Activated T-cell treated with anti-CD3 and anti-CD28 coated beads, Interleukin-2, amount 50 U/mL, for 24 hours (primary cell): ENCODE measurements at regions not wholly inside any gene's neighbourhood (a gene's known extent, or its start where the extent isn't known, plus 50 kb on each side); places are given as distances from the start of the nearest gene placed in this dataset.

Experiments
- DNase-seq: peaks from one replicate; pipeline ENCODE4 v3.0.0-alpha.2; 2020
- H3K27ac Mint-ChIP-seq: 2 replicates; pipeline ENCODE4 v1.8.0; 2020; ENCODE audit warnings: mild to moderate bottlenecking, mixed read lengths
- H3K27me3 Mint-ChIP-seq: 2 replicates; pipeline ENCODE4 v1.8.0; 2020; ENCODE audit warnings: mixed read lengths
- H3K36me3 Mint-ChIP-seq: 2 replicates; pipeline ENCODE4 v1.8.0; 2020; ENCODE audit warnings: low read depth, mixed read lengths
- H3K4me1 Mint-ChIP-seq: 2 replicates; pipeline ENCODE4 v1.8.0; 2020; ENCODE audit warnings: low read depth, mixed read lengths
- H3K4me3 Mint-ChIP-seq: 2 replicates; pipeline ENCODE4 v1.8.0; 2020; ENCODE audit warnings: mild to moderate bottlenecking, moderate library complexity, mixed read lengths
- H3K9me3 Mint-ChIP-seq: 2 replicates; pipeline ENCODE4 v1.8.0; 2020; ENCODE audit warnings: mixed read lengths

GRCh38 chr6:105620878-105621277 is 218.0 kb upstream of the PREP start:
- Mint-ChIP-seq H3K9me3 (no peaks in the 10 kb centered on the region), H3K27me3 (peaks cover 20% of the 10 kb centered on the region), H3K36me3 (no peaks in the 10 kb centered on the region), H3K4me1 (peaks cover 13% of the 10 kb centered on the region), H3K4me3 (no peak overlapping the region), H3K27ac (peak overlapping the region; percentile 86)
- no peak for DNase-seq

- peaks cover 13% of the 10 kb centered on the region for H3K4me1 Mint-ChIP-seq
- H3K9me3 Mint-ChIP-seq = peaks cover 4% of the 10 kb centered on the region
- H3K36me3 Mint-ChIP-seq = no peaks in the 10 kb centered on the region
- H3K27ac Mint-ChIP-seq = peak overlapping the region; percentile 86
- peaks cover 20% of the 10 kb centered on the region for H3K27me3 Mint-ChIP-seq
- no peak for DNase-seq
- no peak overlapping the region for H3K4me3 Mint-ChIP-seq
These were observed 217.3 kb upstream of the PREP start for GRCh38 chr6:105619971-105620741.

DNA sequence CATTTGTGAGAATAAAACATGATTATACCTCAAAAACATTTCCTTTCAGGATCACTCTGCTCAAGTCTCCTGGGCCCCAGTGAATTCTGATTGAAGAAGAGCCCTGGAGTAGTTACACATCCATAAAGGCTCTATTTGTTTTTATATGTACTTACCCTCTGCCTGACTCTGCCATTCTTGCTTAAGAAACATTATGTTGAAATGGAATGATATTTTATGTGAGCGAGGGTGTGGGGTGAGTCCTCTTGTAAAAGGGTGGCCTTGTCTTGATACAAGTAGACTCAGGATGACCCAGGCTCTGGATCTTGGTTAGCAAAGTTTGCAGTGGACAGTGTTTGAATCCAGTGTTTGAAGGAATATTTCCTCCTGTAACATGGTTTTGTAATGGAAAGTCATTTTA is 215.4 kb upstream of the PREP start:
- Mint-ChIP-seq H3K27me3 (peaks cover 10% of the 10 kb centered on the region), H3K9me3 (peaks cover 8% of the 10 kb centered on the region), H3K4me1 (peaks cover 13% of the 10 kb centered on the region), H3K4me3 (no peak overlapping the region), H3K27ac (no peak overlapping the region), H3K36me3 (no peaks in the 10 kb centered on the region)
- no peak for DNase-seq

- no peak for DNase-seq
- peaks cover 8% of the 10 kb centered on the region for H3K9me3 Mint-ChIP-seq
- peaks cover 12% of the 10 kb centered on the region for H3K4me1 Mint-ChIP-seq
- no peak overlapping the region for H3K27ac Mint-ChIP-seq
- no peak overlapping the region for H3K4me3 Mint-ChIP-seq
- H3K36me3 Mint-ChIP-seq = no peaks in the 10 kb centered on the region
- H3K27me3 Mint-ChIP-seq = peaks cover 16% of the 10 kb centered on the region
These were observed 213.6 kb upstream of the PREP start for GRCh38 chr6:105616521-105616920.

DNA sequence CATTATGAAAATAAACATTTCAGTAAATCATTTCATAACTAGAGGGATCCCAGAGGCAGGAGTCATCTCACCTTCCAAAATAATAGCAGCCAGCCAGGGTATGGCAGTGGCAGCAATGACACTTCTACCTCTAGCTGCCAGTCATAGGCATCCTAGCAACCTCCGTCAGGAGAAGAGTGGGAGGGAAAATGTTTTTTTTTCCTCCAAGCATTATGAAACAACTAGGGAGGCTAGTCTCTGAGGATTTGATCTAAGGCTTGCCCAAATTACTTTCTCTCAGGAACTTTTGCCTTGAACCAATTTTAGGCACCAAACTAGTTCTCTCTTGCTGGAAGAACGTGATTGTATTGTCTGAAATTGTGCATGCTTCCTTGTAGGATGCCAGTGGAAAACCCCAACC is 208.7 kb upstream of the PREP start:
- Mint-ChIP-seq H3K4me1 (peaks cover 6% of the 10 kb centered on the region), H3K36me3 (no peaks in the 10 kb centered on the region), H3K9me3 (peaks cover 8% of the 10 kb centered on the region), H3K27ac (no peak overlapping the region), H3K4me3 (no peak overlapping the region), H3K27me3 (peaks cover 21% of the 10 kb centered on the region)
- no peak for DNase-seq

DNA sequence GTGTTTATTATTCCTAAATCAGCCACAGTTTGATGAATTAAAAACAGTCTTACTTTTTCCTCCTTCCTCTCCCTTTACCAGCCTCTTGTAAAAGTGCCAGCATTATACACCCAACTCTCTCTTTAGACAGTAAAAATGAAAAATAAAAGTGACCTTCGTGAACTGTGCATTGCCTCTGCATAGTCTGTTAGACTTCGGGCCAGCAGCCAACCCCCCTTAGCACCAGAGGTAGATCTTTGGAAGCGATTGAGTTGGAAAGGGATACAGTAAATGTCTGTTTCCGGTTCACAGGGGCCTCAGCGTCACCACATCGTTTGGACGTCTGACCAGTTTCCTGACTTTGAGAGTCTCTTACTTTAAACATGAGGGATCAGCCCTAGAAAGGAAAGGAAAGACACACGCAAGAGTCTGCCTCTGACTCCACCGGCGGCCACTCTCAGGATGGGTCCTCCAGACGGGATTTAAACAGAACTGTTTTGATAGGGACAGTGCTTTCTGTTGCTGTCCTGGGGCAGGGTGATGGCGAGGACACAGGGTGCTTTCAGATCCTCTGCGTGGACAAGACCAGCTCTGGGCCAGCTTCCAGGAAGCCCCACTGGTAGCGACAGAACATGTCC is 206.6 kb upstream of the PREP start:
- H3K4me3 Mint-ChIP-seq = no peak overlapping the region
- H3K27ac Mint-ChIP-seq = no peak overlapping the region
- DNase-seq = no peak
- H3K36me3 Mint-ChIP-seq = no peaks in the 10 kb centered on the region
- peaks cover 6% of the 10 kb centered on the region for H3K4me1 Mint-ChIP-seq
- H3K9me3 Mint-ChIP-seq = no peaks in the 10 kb centered on the region
- H3K27me3 Mint-ChIP-seq = peaks cover 23% of the 10 kb centered on the region

GRCh38 chr6:105608711-105609374 is 206.0 kb upstream of the PREP start:
- Mint-ChIP-seq H3K4me3 (no peak overlapping the region), H3K27me3 (peaks cover 27% of the 10 kb centered on the region), H3K27ac (no peak overlapping the region), H3K4me1 (peaks cover 6% of the 10 kb centered on the region), H3K9me3 (no peaks in the 10 kb centered on the region), H3K36me3 (no peaks in the 10 kb centered on the region)
- DNase-seq = no peak

- H3K36me3 Mint-ChIP-seq = no peaks in the 10 kb centered on the region
- H3K4me3 Mint-ChIP-seq = no peak overlapping the region
- no peak for DNase-seq
- H3K4me1 Mint-ChIP-seq = peaks cover 6% of the 10 kb centered on the region
- no peak overlapping the region for H3K27ac Mint-ChIP-seq
- H3K9me3 Mint-ChIP-seq = no peaks in the 10 kb centered on the region
- H3K27me3 Mint-ChIP-seq = peaks cover 27% of the 10 kb centered on the region
These were observed 205.0 kb upstream of the PREP start for GRCh38 chr6:105607636-105608621.

DNA sequence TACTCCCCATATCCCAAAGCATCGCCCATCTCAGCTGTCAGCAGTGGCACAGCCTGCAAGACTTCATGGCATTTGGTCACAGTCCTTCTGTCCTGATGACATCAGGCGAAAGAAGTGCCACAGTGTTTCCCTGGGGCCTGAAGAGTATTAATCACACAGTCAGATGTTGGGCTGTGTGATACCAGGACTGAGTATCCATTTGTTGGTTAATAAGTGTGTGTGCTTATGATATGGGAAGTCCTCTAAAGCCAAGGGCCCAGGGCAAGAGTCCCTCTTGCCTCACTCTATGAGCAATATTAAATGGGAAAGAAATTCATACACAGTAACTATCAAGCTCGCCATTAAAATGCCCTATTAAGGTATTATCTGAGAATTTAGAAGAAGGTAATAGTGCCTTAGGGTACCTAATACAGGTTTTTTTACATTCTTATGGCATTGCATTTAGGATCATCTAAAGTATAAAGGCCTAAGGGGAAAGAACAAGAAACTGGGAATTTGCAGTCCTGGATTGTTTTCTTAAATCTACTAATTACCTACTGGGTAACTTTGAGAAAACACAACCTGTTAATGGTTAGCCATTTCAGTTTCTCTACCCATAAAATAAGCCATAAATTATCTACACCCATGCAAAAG is 204.1 kb upstream of the PREP start:
- Mint-ChIP-seq H3K9me3 (no peaks in the 10 kb centered on the region), H3K36me3 (no peaks in the 10 kb centered on the region), H3K27ac (no peak overlapping the region), H3K4me3 (no peak overlapping the region), H3K4me1 (peaks cover 6% of the 10 kb centered on the region), H3K27me3 (peaks cover 22% of the 10 kb centered on the region)
- DNase-seq = no peak

- H3K27ac Mint-ChIP-seq = no peak overlapping the region
- H3K36me3 Mint-ChIP-seq = no peaks in the 10 kb centered on the region
- no peaks in the 10 kb centered on the region for H3K9me3 Mint-ChIP-seq
- peaks cover 9% of the 10 kb centered on the region for H3K27me3 Mint-ChIP-seq
- H3K4me3 Mint-ChIP-seq = no peak overlapping the region
- H3K4me1 Mint-ChIP-seq = peaks cover 25% of the 10 kb centered on the region
- no peak for DNase-seq
These were observed 201.7 kb upstream of the PREP start for GRCh38 chr6:105604587-105604884.

GRCh38 chr6:105603788-105604586 is 201.1 kb upstream of the PREP start:
- Mint-ChIP-seq H3K4me1 (peaks cover 23% of the 10 kb centered on the region), H3K27me3 (peaks cover 5% of the 10 kb centered on the region), H3K4me3 (no peak overlapping the region), H3K9me3 (no peaks in the 10 kb centered on the region), H3K27ac (no peak overlapping the region), H3K36me3 (no peaks in the 10 kb centered on the region)
- DNase-seq = no peak

DNA sequence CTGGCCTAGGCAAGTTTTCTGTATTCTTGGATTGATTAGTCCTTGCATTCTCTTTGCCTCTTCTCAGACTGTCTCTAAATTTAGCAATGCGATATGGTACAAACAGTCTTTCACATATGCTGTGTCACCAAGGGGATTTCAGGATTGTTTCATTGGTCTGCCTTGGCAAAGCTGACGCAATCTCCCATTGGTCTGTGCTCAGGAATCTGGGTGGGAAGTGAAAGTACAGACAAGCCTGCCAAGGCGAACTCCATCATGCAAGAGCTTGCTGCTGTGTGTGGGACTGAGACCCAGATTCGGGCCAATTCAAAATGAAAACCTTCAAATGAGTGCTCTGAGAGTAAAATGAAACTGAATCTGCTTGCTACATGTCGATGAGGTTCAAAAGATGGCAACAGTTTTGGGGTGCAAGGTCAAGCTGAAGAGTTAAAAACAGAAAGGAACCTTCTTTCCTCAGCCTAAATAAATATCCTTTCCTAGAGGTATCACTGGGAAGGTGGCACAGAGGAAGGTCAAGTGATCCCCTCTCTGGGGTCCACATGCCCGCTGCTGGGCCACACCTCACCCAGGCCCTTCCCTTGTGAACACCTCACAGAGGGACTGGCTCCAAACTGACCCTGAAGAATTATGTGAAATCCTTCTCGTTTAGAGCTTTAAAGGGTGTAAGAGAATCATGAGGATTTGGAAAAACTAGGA is 198.8 kb upstream of the PREP start:
- Mint-ChIP-seq H3K9me3 (no peaks in the 10 kb centered on the region), H3K27ac (peak overlapping the region; percentile 84), H3K36me3 (no peaks in the 10 kb centered on the region), H3K27me3 (peaks cover 5% of the 10 kb centered on the region), H3K4me1 (peaks cover 23% of the 10 kb centered on the region), H3K4me3 (peak overlapping the region; percentile 26)
- DNase-seq = peak; percentile 53
